ENCODE measurements at regions not wholly inside any gene's neighbourhood (a gene's known extent, or its start where the extent isn't known, plus 50 kb on each side); places are given as distances from the start of the nearest gene placed in this dataset.

GRCh38 chr5:120217001-120217400 lies 247.1 kb upstream of the PRR16 start:
- no peaks in the 10 kb centered on the region for H3K79me2 ChIP-seq
- no peaks in the 10 kb centered on the region for H3K27me3 ChIP-seq (ENCODE audit: control insufficient read depth, insufficient read depth, low read length)
- H3K4me3 ChIP-seq (ENCODE audit: low read depth, low read length): no peak overlapping the region
- no peak overlapping the region for H3K9ac ChIP-seq
- no peak overlapping the region for H3K4me2 ChIP-seq (ENCODE audit: low read length)
- TF ChIP-seq, protein P1, sequence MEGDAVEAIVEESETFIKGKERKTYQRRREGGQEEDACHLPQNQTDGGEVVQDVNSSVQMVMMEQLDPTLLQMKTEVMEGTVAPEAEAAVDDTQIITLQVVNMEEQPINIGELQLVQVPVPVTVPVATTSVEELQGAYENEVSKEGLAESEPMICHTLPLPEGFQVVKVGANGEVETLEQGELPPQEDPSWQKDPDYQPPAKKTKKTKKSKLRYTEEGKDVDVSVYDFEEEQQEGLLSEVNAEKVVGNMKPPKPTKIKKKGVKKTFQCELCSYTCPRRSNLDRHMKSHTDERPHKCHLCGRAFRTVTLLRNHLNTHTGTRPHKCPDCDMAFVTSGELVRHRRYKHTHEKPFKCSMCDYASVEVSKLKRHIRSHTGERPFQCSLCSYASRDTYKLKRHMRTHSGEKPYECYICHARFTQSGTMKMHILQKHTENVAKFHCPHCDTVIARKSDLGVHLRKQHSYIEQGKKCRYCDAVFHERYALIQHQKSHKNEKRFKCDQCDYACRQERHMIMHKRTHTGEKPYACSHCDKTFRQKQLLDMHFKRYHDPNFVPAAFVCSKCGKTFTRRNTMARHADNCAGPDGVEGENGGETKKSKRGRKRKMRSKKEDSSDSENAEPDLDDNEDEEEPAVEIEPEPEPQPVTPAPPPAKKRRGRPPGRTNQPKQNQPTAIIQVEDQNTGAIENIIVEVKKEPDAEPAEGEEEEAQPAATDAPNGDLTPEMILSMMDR (IDR thresholded peaks at IDR 0.05): no peak
- H3K9me3 ChIP-seq (ENCODE audit: control insufficient read depth, low read length): no peaks in the 10 kb centered on the region
- no peak overlapping the region for H2AFZ ChIP-seq
- no peak overlapping the region for H3K27ac ChIP-seq
- no peaks in the 10 kb centered on the region for H3K4me1 ChIP-seq
- no peaks in the 10 kb centered on the region for H3K36me3 ChIP-seq (ENCODE audit: control insufficient read depth, insufficient read depth, low read length)

DNA sequence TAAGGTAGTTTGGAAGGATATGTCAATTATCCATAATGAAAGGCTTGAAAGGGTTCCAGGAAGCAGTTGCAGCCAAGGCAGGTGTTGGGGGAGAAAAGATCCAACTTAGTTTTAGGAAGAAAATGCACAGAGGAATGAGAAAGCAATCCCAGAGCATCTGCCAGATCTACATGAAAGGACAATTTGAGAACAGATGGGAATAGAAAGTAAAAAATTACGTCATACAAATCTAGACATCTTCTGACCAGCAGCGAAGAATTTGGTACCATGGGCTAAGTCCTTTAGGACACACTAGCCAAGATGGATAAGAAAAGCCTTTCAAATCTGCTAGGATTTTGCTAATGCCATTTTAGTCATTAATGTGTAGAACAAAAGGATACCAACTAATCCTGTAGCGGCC lies 244.1 kb upstream of the PRR16 start:
- Histone ChIP-seq H2AFZ (no peak overlapping the region), H3K9ac (no peak overlapping the region), H3K4me3 (ENCODE audit: low read depth, low read length) (no peak overlapping the region), H3K36me3 (ENCODE audit: control insufficient read depth, insufficient read depth, low read length) (no peaks in the 10 kb centered on the region), H3K4me2 (ENCODE audit: low read length) (no peak overlapping the region), H3K79me2 (no peaks in the 10 kb centered on the region), H3K9me3 (ENCODE audit: control insufficient read depth, low read length) (no peaks in the 10 kb centered on the region), H3K27me3 (ENCODE audit: control insufficient read depth, insufficient read depth, low read length) (no peaks in the 10 kb centered on the region), H3K27ac (no peak overlapping the region), H3K4me1 (no peaks in the 10 kb centered on the region)
- TF ChIP-seq, protein P1 (IDR thresholded peaks at IDR 0.05): no peak

GRCh38 chr5:120225524-120225923 lies 238.6 kb upstream of the PRR16 start:
- Histone ChIP-seq H3K36me3 (ENCODE audit: control insufficient read depth, insufficient read depth, low read length) (no peaks in the 10 kb centered on the region), H3K4me2 (ENCODE audit: low read length) (no peak overlapping the region), H3K79me2 (no peaks in the 10 kb centered on the region), H3K4me3 (ENCODE audit: low read depth, low read length) (no peak overlapping the region), H3K9me3 (ENCODE audit: control insufficient read depth, low read length) (no peaks in the 10 kb centered on the region), H2AFZ (no peak overlapping the region), H3K27ac (no peak overlapping the region), H3K27me3 (ENCODE audit: control insufficient read depth, insufficient read depth, low read length) (no peaks in the 10 kb centered on the region), H3K4me1 (no peaks in the 10 kb centered on the region), H3K9ac (no peak overlapping the region)
- TF ChIP-seq, protein P1 (IDR thresholded peaks at IDR 0.05): no peak

GRCh38 chr5:120228262-120229031 lies 235.7 kb upstream of the PRR16 start:
- Histone ChIP-seq H3K27ac (no peak overlapping the region), H3K9ac (no peak overlapping the region), H3K4me3 (ENCODE audit: low read depth, low read length) (no peak overlapping the region), H3K4me2 (ENCODE audit: low read length) (no peak overlapping the region), H3K9me3 (ENCODE audit: control insufficient read depth, low read length) (no peaks in the 10 kb centered on the region), H3K27me3 (ENCODE audit: control insufficient read depth, insufficient read depth, low read length) (no peaks in the 10 kb centered on the region), H2AFZ (no peak overlapping the region), H3K36me3 (ENCODE audit: control insufficient read depth, insufficient read depth, low read length) (no peaks in the 10 kb centered on the region), H3K79me2 (no peaks in the 10 kb centered on the region), H3K4me1 (no peaks in the 10 kb centered on the region)
- TF ChIP-seq, protein P1 (IDR thresholded peaks at IDR 0.05): no peak

DNA sequence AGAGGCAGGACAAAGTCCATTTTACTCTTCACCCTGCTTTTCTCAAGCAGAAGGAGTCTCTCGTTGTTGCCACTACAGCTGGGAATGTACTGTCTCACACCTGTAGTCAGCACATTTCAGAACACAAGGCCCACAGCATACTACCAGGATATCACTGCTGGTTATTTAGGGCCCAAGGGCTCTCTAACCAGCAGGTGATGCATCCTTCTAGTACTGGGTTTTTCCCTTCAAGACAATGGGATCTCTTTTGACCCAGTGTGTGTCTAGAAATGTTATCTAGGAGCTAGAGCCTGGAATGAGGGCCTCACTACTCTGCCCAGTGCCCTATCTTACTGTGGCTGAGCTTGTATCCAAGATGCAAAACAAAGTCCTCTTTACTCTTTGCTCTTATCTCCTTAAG lies 235.1 kb upstream of the PRR16 start:
- no peaks in the 10 kb centered on the region for H3K4me1 ChIP-seq
- H3K36me3 ChIP-seq (ENCODE audit: control insufficient read depth, insufficient read depth, low read length): no peaks in the 10 kb centered on the region
- H2AFZ ChIP-seq: no peak overlapping the region
- H3K4me2 ChIP-seq (ENCODE audit: low read length): no peak overlapping the region
- no peak overlapping the region for H3K4me3 ChIP-seq (ENCODE audit: low read depth, low read length)
- H3K27me3 ChIP-seq (ENCODE audit: control insufficient read depth, insufficient read depth, low read length): no peaks in the 10 kb centered on the region
- no peak overlapping the region for H3K27ac ChIP-seq
- TF ChIP-seq, protein P1 (IDR thresholded peaks at IDR 0.05): no peak
- H3K79me2 ChIP-seq: no peaks in the 10 kb centered on the region
- H3K9me3 ChIP-seq (ENCODE audit: control insufficient read depth, low read length): no peaks in the 10 kb centered on the region
- H3K9ac ChIP-seq: no peak overlapping the region
